Activated CD4-positive, alpha-beta T cell treated with anti-CD3 and anti-CD28 coated beads, Interleukin-2, Interleukin-4, amounts not matched to agents 100 ng/mL and 50 ng/mL, durations not matched to agents 16 hours and 8 hours (primary cell): ENCODE measurements at regions not wholly inside any gene's neighbourhood (a gene's known extent, or its start where the extent isn't known, plus 50 kb on each side); places are given as distances from the start of the nearest gene placed in this dataset.
"Not testable (repeated sequence)": the region's sequence is repeated elsewhere in the genome, so short reads cannot be mapped to it uniquely, and the experiment has no call there.

Experiments
- DNase-seq: peaks from one replicate; pipeline ENCODE4 v3.0.0-alpha.2; 2020; ENCODE audit warnings: low spot score

GRCh38 chr5:120151181-120151580 lies 312.9 kb upstream of the PRR16 start:
- no peak for DNase-seq

GRCh38 chr5:120151825-120152224 lies 312.3 kb upstream of the PRR16 start:
- DNase-seq = no peak

- no peak for DNase-seq
Measured at GRCh38 chr5:120152472-120152871, 311.6 kb upstream of the PRR16 start.

- no peak for DNase-seq
Measured at GRCh38 chr5:120152931-120153330, 311.2 kb upstream of the PRR16 start.

- no peak for DNase-seq
Measured at GRCh38 chr5:120153551-120153950, 310.5 kb upstream of the PRR16 start.

- no peak for DNase-seq
Measured at GRCh38 chr5:120155873-120156272, 308.2 kb upstream of the PRR16 start.

GRCh38 chr5:120158211-120158610 lies 305.9 kb upstream of the PRR16 start:
- DNase-seq = no peak

- DNase-seq = no peak
Measured at GRCh38 chr5:120159155-120159554, 304.9 kb upstream of the PRR16 start.

GRCh38 chr5:120160124-120160895 lies 303.8 kb upstream of the PRR16 start:
- DNase-seq = no peak

- DNase-seq = no peak
Measured at GRCh38 chr5:120162321-120162720, 301.8 kb upstream of the PRR16 start.

- DNase-seq = no peak
Measured at GRCh38 chr5:120164037-120164436, 300.1 kb upstream of the PRR16 start.

- DNase-seq = no peak
Measured at GRCh38 chr5:120164986-120165385, 299.1 kb upstream of the PRR16 start.

- DNase-seq = no peak
Measured at GRCh38 chr5:120173125-120173524, 291.0 kb upstream of the PRR16 start.

GRCh38 chr5:120174089-120174488 lies 290.0 kb upstream of the PRR16 start:
- DNase-seq = no peak

GRCh38 chr5:120181238-120181637 lies 282.9 kb upstream of the PRR16 start:
- not testable (repeated sequence) for DNase-seq

- DNase-seq = not testable (repeated sequence)
Measured at GRCh38 chr5:120194650-120195049, 269.4 kb upstream of the PRR16 start.

GRCh38 chr5:120199559-120199958 lies 264.5 kb upstream of the PRR16 start:
- DNase-seq = no peak

GRCh38 chr5:120207129-120207528 lies 257.0 kb upstream of the PRR16 start:
- no peak for DNase-seq

- no peak for DNase-seq
Measured at GRCh38 chr5:120217001-120217400, 247.1 kb upstream of the PRR16 start.

GRCh38 chr5:120219988-120220387 lies 244.1 kb upstream of the PRR16 start:
- no peak for DNase-seq

- DNase-seq = no peak
Measured at GRCh38 chr5:120225524-120225923, 238.6 kb upstream of the PRR16 start.

GRCh38 chr5:120228262-120229031 lies 235.7 kb upstream of the PRR16 start:
- DNase-seq = no peak

GRCh38 chr5:120229036-120229435 lies 235.1 kb upstream of the PRR16 start:
- DNase-seq = no peak
